ENCODE measurements at regions not wholly inside any gene's neighbourhood (a gene's known extent, or its start where the extent isn't known, plus 50 kb on each side); places are given as distances from the start of the nearest gene placed in this dataset.

GRCh38 chr10:88205842-88206446 lies 342.5 kb downstream of the PTEN start:
- DNase-seq (ENCODE audit: low spot score) = no peak

GRCh38 chr10:88207121-88207546 lies 343.7 kb downstream of the PTEN start:
- no peak for DNase-seq (ENCODE audit: low spot score)

DNA sequence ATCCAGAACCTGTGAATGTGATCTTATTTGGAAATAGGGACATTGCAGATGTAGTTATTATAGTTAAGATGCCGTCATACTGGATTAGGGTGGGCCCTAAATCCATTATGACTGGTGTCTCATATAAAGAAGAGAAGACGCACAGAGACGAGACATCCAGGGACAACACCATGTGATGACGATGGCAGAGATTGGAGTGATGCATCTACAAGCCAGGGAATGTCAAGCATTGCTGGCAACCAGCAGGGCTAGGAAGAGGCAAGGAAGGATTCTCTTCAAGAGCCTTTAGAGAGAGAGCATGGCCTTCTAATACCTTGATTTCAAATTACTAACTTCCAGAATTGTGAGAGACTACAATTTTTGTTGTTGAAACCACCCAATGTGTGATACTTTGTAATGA lies 345.8 kb downstream of the PTEN start:
- DNase-seq (ENCODE audit: low spot score) = no peak

GRCh38 chr10:88209837-88210561 lies 346.6 kb downstream of the PTEN start:
- no peak for DNase-seq (ENCODE audit: low spot score)

DNA sequence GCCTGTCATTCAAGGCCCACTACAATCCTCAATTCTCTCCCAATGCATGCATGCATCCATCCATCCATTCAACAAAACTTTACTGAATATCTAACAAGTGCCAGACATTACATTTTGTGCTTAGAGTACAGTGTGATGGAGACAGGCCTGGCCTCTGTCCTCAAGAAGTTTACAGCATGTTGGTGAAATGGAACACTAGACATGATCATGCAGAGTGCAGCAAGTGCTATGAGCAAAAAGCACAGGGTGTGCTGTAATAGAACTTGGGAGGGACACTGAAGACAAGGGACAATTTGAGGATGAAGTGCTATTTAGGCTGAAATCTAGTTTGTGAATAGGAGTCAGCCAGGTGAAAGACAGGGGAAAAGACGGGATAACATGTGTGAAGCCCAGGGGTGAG lies 347.8 kb downstream of the PTEN start:
- no peak for DNase-seq (ENCODE audit: low spot score)

GRCh38 chr10:88212069-88212468 lies 348.6 kb downstream of the PTEN start:
- no peak for DNase-seq (ENCODE audit: low spot score)

DNA sequence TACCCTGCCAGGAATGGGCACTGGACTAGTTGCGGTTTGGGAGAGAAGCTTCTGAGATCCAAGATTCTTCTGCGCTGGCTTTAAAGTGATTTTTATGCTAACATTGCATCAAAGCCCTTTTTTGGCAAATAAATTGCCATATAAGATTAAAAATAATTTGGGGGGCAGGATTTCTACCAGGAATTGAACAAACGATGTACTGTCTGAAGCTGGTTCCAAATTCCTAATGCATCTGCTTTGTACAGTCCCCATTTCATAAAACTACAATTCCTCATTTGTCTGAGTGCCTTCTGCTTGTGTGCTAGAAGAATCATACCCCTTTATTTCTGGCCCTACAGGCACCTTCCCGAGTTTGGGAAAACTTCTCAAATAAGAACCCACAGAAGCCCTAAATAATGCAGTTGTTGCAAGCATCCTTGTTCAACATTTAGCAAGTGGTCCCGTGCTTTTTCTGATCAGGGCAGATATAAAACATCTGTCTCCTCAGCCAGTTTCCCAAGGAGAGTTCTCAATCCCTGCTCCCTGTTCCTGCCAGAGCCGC lies 349.7 kb downstream of the PTEN start:
- no peak for DNase-seq (ENCODE audit: low spot score)

DNA sequence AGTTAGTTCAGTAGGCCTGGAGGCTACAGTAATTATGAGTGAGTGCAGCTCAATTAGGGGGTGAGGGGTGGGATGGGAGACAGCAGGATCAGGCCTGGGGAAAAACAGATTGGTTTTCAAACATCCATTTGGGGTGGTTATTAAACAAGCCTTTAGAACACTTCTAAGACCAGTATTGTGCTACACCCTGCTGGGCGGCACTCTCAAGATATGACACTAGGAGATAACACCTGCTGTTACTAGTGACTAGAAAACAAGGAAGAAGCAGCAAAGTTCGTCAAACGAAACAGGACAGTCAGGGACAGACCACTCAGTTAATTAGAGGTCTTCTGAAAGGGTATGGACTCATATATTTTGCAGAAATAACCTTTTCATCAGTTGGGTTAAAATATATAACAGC lies 353.6 kb downstream of the PTEN start:
- DNase-seq (ENCODE audit: low spot score) = no peak

- no peak for DNase-seq (ENCODE audit: low spot score)
These were observed 354.9 kb downstream of the PTEN start for GRCh38 chr10:88218362-88218761.

GRCh38 chr10:88219753-88220152 lies 356.3 kb downstream of the PTEN start:
- no peak for DNase-seq (ENCODE audit: low spot score)

DNA sequence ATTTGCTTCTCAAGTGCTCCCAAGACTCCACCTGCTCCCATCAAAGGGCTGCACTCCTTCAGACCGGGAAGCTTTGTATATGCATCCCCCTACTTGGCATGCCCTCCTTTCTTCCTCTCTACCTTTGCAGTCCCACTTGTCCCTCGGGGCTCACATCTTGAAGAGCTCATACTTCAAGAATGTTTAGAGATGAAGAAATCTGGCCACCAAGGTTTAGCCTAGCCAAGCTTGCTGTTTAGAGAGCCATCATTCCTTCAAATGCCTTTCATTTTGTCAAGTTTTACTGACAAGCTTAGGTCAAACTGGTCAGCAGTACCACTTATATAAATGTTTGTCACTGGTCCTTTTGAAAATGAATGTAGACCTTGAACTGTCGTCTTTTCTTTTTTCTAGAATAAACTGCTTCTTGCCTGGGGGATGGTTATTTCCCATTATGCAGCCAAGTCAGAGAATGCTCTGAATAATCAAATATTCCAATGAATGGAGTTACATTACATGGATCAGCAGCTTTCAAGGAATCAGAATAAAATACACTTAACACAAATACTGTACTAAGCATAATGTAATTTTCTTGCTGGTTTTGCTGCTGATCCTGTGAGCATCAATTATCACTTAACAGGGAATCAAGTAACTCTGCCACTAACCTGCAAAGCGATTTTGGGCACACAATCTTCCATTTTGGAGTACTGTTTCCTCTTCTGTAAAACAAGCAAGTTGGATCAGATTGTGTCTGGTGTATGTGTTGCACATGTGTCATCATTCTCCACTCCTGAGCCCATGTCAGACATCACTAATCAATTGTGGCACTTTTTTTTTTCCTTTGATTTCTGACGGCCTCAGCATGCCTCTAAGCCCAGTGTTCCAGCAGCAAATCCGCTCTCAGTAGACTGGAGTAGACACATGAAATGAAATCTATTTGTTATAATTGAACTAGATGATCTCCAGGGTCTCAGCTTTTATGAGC lies 357.9 kb downstream of the PTEN start:
- DNase-seq (ENCODE audit: low spot score) = no peak

DNA sequence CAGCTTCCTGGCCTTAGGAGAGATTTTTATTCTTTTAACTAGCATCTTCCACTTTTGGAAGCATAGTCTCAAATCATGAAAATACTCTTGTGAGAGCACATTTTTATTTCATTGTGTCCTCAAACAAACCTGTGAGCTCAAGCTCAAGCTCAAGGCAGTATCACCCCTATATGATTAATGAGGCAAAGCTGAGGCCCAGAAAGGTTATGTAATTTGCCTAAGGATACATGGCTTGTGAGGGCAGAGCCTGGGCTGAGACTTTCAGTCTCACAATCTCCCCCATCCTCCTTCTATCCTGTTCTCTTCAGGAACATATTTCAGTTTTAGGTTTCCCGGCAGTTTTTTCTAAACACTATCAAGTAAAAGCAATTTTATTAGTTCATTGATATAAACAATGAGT lies 359.5 kb downstream of the PTEN start:
- no peak for DNase-seq (ENCODE audit: low spot score)
